HCT116 (cell line): ENCODE measurements at regions not wholly inside any gene's neighbourhood (a gene's known extent, or its start where the extent isn't known, plus 50 kb on each side); places are given as distances from the start of the nearest gene placed in this dataset.

ENCODE experiments used
- ATAC-seq: fragments of 200-7000 bp; cut with Tn5 transposase; 2 replicates; pipeline ENCODE4 v1.9.1; 2020; ENCODE audit warnings: mild to moderate bottlenecking, moderate library complexity
- BruUV-seq: library from RNA; stranded (reverse); fragments of 400-500 nt; replicated peaks from 2 replicates; lab custom pipeline; 2021; lab: Mats Ljungman, UMichigan
- CTCF ChIA-PET: fragments of 300-600 bp; sonication (Branson Sonifier 250); formaldehyde crosslinking; loops from one replicate; lab custom pipeline; 2021; ENCODE audit warnings: antibody characterized with exemption; lab: Charles Lee
- POLR2A ChIA-PET: fragments of 300-600, 350-600 bp; sonication (Branson Sonifier 250); formaldehyde crosslinking; loops from one replicate; lab custom pipeline; 2021; ENCODE audit warnings: antibody characterized with exemption; lab: Charles Lee
- RAD21 ChIA-PET, 2 experiments: fragments of 300-600 bp; sonication (Branson Sonifier 250); formaldehyde crosslinking; loops; one replicate each; lab custom pipeline; 2023; ENCODE audit warnings: low total read pairs in 2 of 2; ENCODE audit not compliant: uncharacterized antibody in 2 of 2, unreplicated experiment in 2 of 2, low non-redundant PET in 1 of 2; lab: Charles Lee
- DNase-seq: peaks from one replicate; pipeline ENCODE4 v3.0.0-alpha.2; 2010; ENCODE audit warnings: low read depth, low spot score
- H2AFZ ChIP-seq: fragments of 200-600 bp; shearing (Covaris generic), sonication (generic); 2 replicates; pipeline ENCODE4 v1.6.1; 2017; ENCODE audit warnings: low read depth, mixed run types, mixed read lengths, antibody characterized with exemption, low read length; ENCODE audit not compliant: poor library complexity, severe bottlenecking
- H3K27ac ChIP-seq: 2 replicates; pipeline ENCODE4 v1.5.1; 2012; ENCODE audit warnings: low read depth, low read length
- H3K27me3 ChIP-seq: fragments of 200-600 bp; sonication (generic); 2 replicates; pipeline ENCODE4 v1.6.1; 2016; ENCODE audit warnings: mixed run types, low read length, mixed read lengths; ENCODE audit not compliant: insufficient read depth
- H3K36me3 ChIP-seq, 2 experiments: fragments of 200-500 bp in 1 of 2; fragments of 200-600 bp in 1 of 2; sonication (Bioruptor generic) in 1 of 2; sonication (generic) in 1 of 2; 2 replicates each; pipeline versions ENCODE4 v1.5.1 to v1.6.1; 2014 to 2016; ENCODE audit warnings: low read length in 2 of 2, inconsistent platforms in 1 of 2, mixed read lengths in 1 of 2, mixed run types in 1 of 2; ENCODE audit not compliant: insufficient read depth in 2 of 2, control insufficient read depth in 1 of 2
- H3K4me1 ChIP-seq, 2 experiments: fragments of 200-600 bp in 1 of 2; sonication (generic) in 1 of 2; 2 replicates each; pipeline versions ENCODE4 v1.5.1 to v1.6.1; 2012 to 2017; ENCODE audit warnings: low read length in 2 of 2, inconsistent platforms in 1 of 2, mild to moderate bottlenecking in 1 of 2, mixed read lengths in 1 of 2, mixed run types in 1 of 2, moderate library complexity in 1 of 2; ENCODE audit not compliant: insufficient read depth in 2 of 2, control insufficient read depth in 1 of 2
- H3K4me2 ChIP-seq: fragments of 200-600 bp; sonication (generic); 2 replicates; pipeline ENCODE4 v1.6.1; 2017; ENCODE audit warnings: mixed run types, low read length, mixed read lengths
- H3K4me3 ChIP-seq, 2 experiments: fragments of 200-600 bp in 1 of 2; sonication (generic) in 1 of 2; replicated peaks in 1 of 2; 2 replicates each; pipeline ENCODE4 v1.5.1; 2011 to 2016; ENCODE audit warnings: low read length in 2 of 2, control low read depth in 1 of 2, low read depth in 1 of 2, mild to moderate bottlenecking in 1 of 2, mixed read lengths in 1 of 2, mixed run types in 1 of 2
- H3K79me2 ChIP-seq: fragments of 200-600 bp; sonication (generic); 2 replicates; pipeline ENCODE4 v1.6.1; 2017; ENCODE audit warnings: mild to moderate bottlenecking, mixed run types, low read length, moderate library complexity, mixed read lengths; ENCODE audit not compliant: insufficient read depth
- H3K9ac ChIP-seq: fragments of 200-600 bp; sonication (generic); 2 replicates; pipeline ENCODE4 v1.6.1; 2016; ENCODE audit warnings: low read length, mixed read lengths
- H3K9me2 ChIP-seq: fragments of 200-600 bp; sonication (generic), shearing (Covaris generic); 2 replicates; pipeline ENCODE4 v1.6.1; 2017; ENCODE audit warnings: mixed run types, mild to moderate bottlenecking, moderate library complexity; ENCODE audit not compliant: insufficient read depth
- H3K9me3 ChIP-seq, 2 experiments: fragments of 200-500 bp in 1 of 2; fragments of 200-600 bp in 1 of 2; sonication (Bioruptor generic) in 1 of 2; sonication (generic) in 1 of 2; 2 replicates each; pipeline ENCODE4 v1.6.1; 2014 to 2017; ENCODE audit warnings: low read length in 2 of 2, mixed read lengths in 2 of 2, inconsistent platforms in 1 of 2, low read depth in 1 of 2, mild to moderate bottlenecking in 1 of 2, mixed run types in 1 of 2, moderate library complexity in 1 of 2; ENCODE audit not compliant: control insufficient read depth in 1 of 2, insufficient read depth in 1 of 2
- H4K20me1 ChIP-seq: fragments of 200-600 bp; sonication (generic), shearing (Covaris generic); 2 replicates; pipeline ENCODE4 v1.6.1; 2017; ENCODE audit warnings: mixed run types, mild to moderate bottlenecking, moderate library complexity; ENCODE audit not compliant: insufficient read depth
- ATF3 ChIP-seq: IDR thresholded peaks from 2 replicates; pipeline ENCODE4 v1.6.1; 2012
- CBX3 ChIP-seq: IDR thresholded peaks from 2 replicates; pipeline ENCODE4 v1.6.1; 2012; ENCODE audit warnings: low read depth
- CEBPB ChIP-seq: IDR thresholded peaks from 2 replicates; pipeline ENCODE4 v1.6.1; 2012; ENCODE audit warnings: low read depth
- EGR1 ChIP-seq: IDR thresholded peaks from 2 replicates; pipeline ENCODE4 v1.6.1; 2012; ENCODE audit warnings: low read depth
- ELF1 ChIP-seq: IDR thresholded peaks from 2 replicates; pipeline ENCODE4 v1.6.1; 2012; ENCODE audit warnings: low read depth, borderline replicate concordance
- EZH2 ChIP-seq: fragments of 200-600 bp; sonication (generic); IDR thresholded peaks from 2 replicates; pipeline ENCODE4 v1.6.1; 2017; ENCODE audit warnings: antibody characterized with exemption, mixed run types
- FOSL1 ChIP-seq: IDR thresholded peaks from 2 replicates; pipeline ENCODE4 v1.6.1; 2012; ENCODE audit warnings: low read depth
- JUND ChIP-seq: IDR thresholded peaks from 2 replicates; pipeline ENCODE4 v1.6.1; 2012
- MAX ChIP-seq: IDR thresholded peaks from 2 replicates; pipeline ENCODE4 v1.6.1; 2012
- POLR2A ChIP-seq: IDR thresholded peaks from 2 replicates; pipeline ENCODE4 v1.7.0; 2011; ENCODE audit warnings: borderline replicate concordance; ENCODE audit not compliant: insufficient read depth, insufficient read length; ENCODE audit errors: extremely low read depth
- POLR2AphosphoS5 ChIP-seq: IDR thresholded peaks from 2 replicates; pipeline ENCODE4 v1.6.1; 2011; ENCODE audit warnings: mild to moderate bottlenecking, low read depth, low read length, moderate library complexity
- RAD21 ChIP-seq: IDR thresholded peaks from 2 replicates; pipeline ENCODE4 v1.6.1; 2012; ENCODE audit warnings: low read depth, mild to moderate bottlenecking
- SIN3A ChIP-seq: IDR thresholded peaks from 2 replicates; pipeline ENCODE4 v1.6.1; 2012; ENCODE audit warnings: low read depth
- SP1 ChIP-seq: IDR thresholded peaks from 2 replicates; pipeline ENCODE4 v1.6.1; 2012; ENCODE audit warnings: low read depth
- SRF ChIP-seq: IDR thresholded peaks from 2 replicates; pipeline ENCODE4 v1.6.1; 2012; ENCODE audit warnings: low read depth
- TCF7L2 ChIP-seq: IDR thresholded peaks from 2 replicates; pipeline ENCODE4 v1.7.0; 2011; ENCODE audit warnings: borderline replicate concordance, inconsistent platforms; ENCODE audit not compliant: insufficient read depth, insufficient read length; ENCODE audit errors: extremely low read depth
- YY1 ChIP-seq: IDR thresholded peaks from 2 replicates; pipeline ENCODE4 v1.6.1; 2011; ENCODE audit warnings: low read length, low read depth, moderate library complexity, mild to moderate bottlenecking; ENCODE audit not compliant: insufficient replicate concordance; ENCODE audit errors: extremely low read depth
- ZBTB33 ChIP-seq: IDR thresholded peaks from 2 replicates; pipeline ENCODE4 v1.6.1; 2011; ENCODE audit warnings: mild to moderate bottlenecking, low read length, moderate library complexity; ENCODE audit not compliant: insufficient replicate concordance; ENCODE audit errors: extremely low read depth
- intact Hi-C: fragments of 100-400 bp; cut with micrococcal nuclease; formaldehyde crosslinking; loops from 2 replicates; pipeline ENCODE4 v1.10.0; 2022

- TF ChIP-seq MAX (no peak), ZBTB33 (no peak)
These were observed 423.2 kb downstream of the RERGL start (continued) for GRCh38 chr12:17666641-17667324.

GRCh38 chr12:17665839-17666238 lies 424.2 kb downstream of the RERGL start:
- Histone ChIP-seq H3K79me2 (no peaks in the 10 kb centered on the region), H3K4me2 (no peak overlapping the region), H2AFZ (no peak overlapping the region), H3K9me3 (no peaks in the 10 kb centered on the region), H3K4me1 (peaks cover 0 to 4% of the 10 kb centered on the region in 2 experiments; a peak in 3 of 4 replicates), H3K36me3 (no peaks in the 10 kb centered on the region), H3K4me3 (no peak overlapping the region), H3K9me2 (no peaks in the 10 kb centered on the region), H3K9ac (no peak overlapping the region), H4K20me1 (no peaks in the 10 kb centered on the region), H3K27ac (no peak overlapping the region), H3K27me3 (no peaks in the 10 kb centered on the region)
- intact Hi-C loops: no loop called here
- no TSS peak for BruUV-seq
- POLR2A ChIA-PET: no interaction called here
- RAD21 ChIA-PET: no interaction called here
- ATAC-seq (no peak), DNase-seq (no peak)
- CTCF ChIA-PET: no interaction called here
- TF ChIP-seq RAD21 (no peak), ELF1 (no peak), SRF (no peak), CEBPB (no peak), EGR1 (no peak), TCF7L2 (no peak), ATF3 (no peak), CBX3 (no peak), JUND (no peak), FOSL1 (no peak), YY1 (no peak), MAX (no peak), POLR2AphosphoS5 (no peak), POLR2A (no peak), EZH2 (no peak), SIN3A (no peak), SP1 (no peak)
